ENCODE measurements at regions not wholly inside any gene's neighbourhood (a gene's known extent, or its start where the extent isn't known, plus 50 kb on each side); places are given as distances from the start of the nearest gene placed in this dataset.
"Not testable (repeated sequence)": the region's sequence is repeated elsewhere in the genome, so short reads cannot be mapped to it uniquely, and the experiment has no call there.

- no peaks in the 10 kb centered on the region for H3K9me3 ChIP-seq (ENCODE audit: low read length)
- no peak overlapping the region for H2AFZ ChIP-seq (ENCODE audit: low read depth, low read length)
- H3K9ac ChIP-seq (ENCODE audit: low read length), result no peak overlapping the region
- no peaks in the 10 kb centered on the region for H3K9me2 ChIP-seq (ENCODE audit: insufficient read depth, low read length)
- H3K36me3 ChIP-seq (ENCODE audit: insufficient read depth, low read length), result no peaks in the 10 kb centered on the region
- H3K27ac ChIP-seq (ENCODE audit: low read length), result no peak overlapping the region
- no peaks in the 10 kb centered on the region for H3F3A ChIP-seq (ENCODE audit: insufficient read depth, low read length, poor library complexity, severe bottlenecking)
- no peaks in the 10 kb centered on the region for H3K27me3 ChIP-seq (ENCODE audit: insufficient read depth, low read depth, low read length)
- no peaks in the 10 kb centered on the region for H3K79me2 ChIP-seq (replicated peaks; ENCODE audit: insufficient read depth, low read length)
- no peak overlapping the region for H3K4me2 ChIP-seq (ENCODE audit: low read length)
- H4K20me1 ChIP-seq (ENCODE audit: insufficient read depth), result no peaks in the 10 kb centered on the region
- TF ChIP-seq RAD21 (conservative IDR thresholded peaks at IDR 0.05), result no peak
- no peak for TF ChIP-seq MXI1 (conservative IDR thresholded peaks at IDR 0.05; ENCODE audit: poor library complexity, severe bottlenecking)
- no peak for TF ChIP-seq EP300 (conservative IDR thresholded peaks at IDR 0.05; ENCODE audit: poor library complexity, severe bottlenecking)
- H3K4me3 ChIP-seq (ENCODE audit: low read length), result no peak overlapping the region
Observed at GRCh38 chr1:30363031-30363430, 360.4 kb downstream of the MATN1 start.

- Histone ChIP-seq H3K79me2 (replicated peaks; ENCODE audit: insufficient read depth, low read length) (no peaks in the 10 kb centered on the region), H2AFZ (ENCODE audit: low read depth, low read length) (no peak overlapping the region), H3K27ac (ENCODE audit: low read length) (no peak overlapping the region), H3K4me2 (ENCODE audit: low read length) (no peak overlapping the region), H4K20me1 (ENCODE audit: insufficient read depth) (no peaks in the 10 kb centered on the region), H3K9me3 (ENCODE audit: low read length) (no peaks in the 10 kb centered on the region), H3K36me3 (ENCODE audit: insufficient read depth, low read length) (no peaks in the 10 kb centered on the region), H3K9ac (ENCODE audit: low read length) (no peak overlapping the region), H3K9me2 (ENCODE audit: insufficient read depth, low read length) (no peaks in the 10 kb centered on the region), H3K4me3 (ENCODE audit: low read length) (no peak overlapping the region), H3K27me3 (ENCODE audit: insufficient read depth, low read depth, low read length) (no peaks in the 10 kb centered on the region), H3F3A (ENCODE audit: insufficient read depth, low read length, poor library complexity, severe bottlenecking) (no peaks in the 10 kb centered on the region)
- TF ChIP-seq TAF1 (IDR thresholded peaks at IDR 0.05; ENCODE audit: low read depth) (no peak), EZH2 (IDR thresholded peaks at IDR 0.05; ENCODE audit: borderline replicate concordance, insufficient read depth, low read length, poor library complexity, severe bottlenecking) (no peak), SMC3 (conservative IDR thresholded peaks at IDR 0.05; ENCODE audit: poor library complexity) (no peak), POLR2AphosphoS5 (IDR thresholded peaks at IDR 0.05) (no peak), CTCF (IDR thresholded peaks at IDR 0.05; ENCODE audit: poor library complexity, severe bottlenecking) (no peak), REST (IDR thresholded peaks at IDR 0.05; ENCODE audit: borderline replicate concordance) (no peak), EP300 (conservative IDR thresholded peaks at IDR 0.05; ENCODE audit: poor library complexity, severe bottlenecking) (no peak), MXI1 (conservative IDR thresholded peaks at IDR 0.05; ENCODE audit: poor library complexity, severe bottlenecking) (no peak), RAD21 (conservative IDR thresholded peaks at IDR 0.05) (no peak)
Observed at GRCh38 chr1:30362603-30362990, 360.8 kb downstream of the MATN1 start.

- H3K4me3 ChIP-seq (ENCODE audit: low read length); H2AFZ ChIP-seq (ENCODE audit: low read depth, low read length); H3F3A ChIP-seq (ENCODE audit: insufficient read depth, low read length, poor library complexity, severe bottlenecking); H3K4me2 ChIP-seq (ENCODE audit: low read length); H3K27me3 ChIP-seq (ENCODE audit: insufficient read depth, low read depth, low read length); H3K79me2 ChIP-seq (replicated peaks; ENCODE audit: insufficient read depth, low read length); H3K36me3 ChIP-seq (ENCODE audit: insufficient read depth, low read length); H3K27ac ChIP-seq (ENCODE audit: low read length); H3K9me2 ChIP-seq (ENCODE audit: insufficient read depth, low read length); H3K9me3 ChIP-seq (ENCODE audit: low read length); H3K9ac ChIP-seq (ENCODE audit: low read length); H4K20me1 ChIP-seq (ENCODE audit: insufficient read depth): not testable (repeated sequence)
Observed at GRCh38 chr1:30361890-30362602, 361.3 kb downstream of the MATN1 start.

All from neural cell (in vitro differentiated cells).